D341Med (cell line): ENCODE measurements at regions not wholly inside any gene's neighbourhood (a gene's known extent, or its start where the extent isn't known, plus 50 kb on each side); places are given as distances from the start of the nearest gene placed in this dataset.
A peak's percentile ranks its signal among the peaks of the same experiment; 100 is the strongest.
"Not testable (repeated sequence)": the region's sequence is repeated elsewhere in the genome, so short reads cannot be mapped to it uniquely, and the experiment has no call there.

Experiments
- DNase-seq: peaks from one replicate; pipeline ENCODE4 v3.0.0; 2012; ENCODE audit warnings: low spot score

- DNase-seq: no peak
Measured at GRCh38 chr4:34323549-34324320, 1920.6 kb downstream of the ARAP2 start.

- DNase-seq: no peak
Measured at GRCh38 chr4:34328939-34329338, 1915.4 kb downstream of the ARAP2 start.

- DNase-seq: not testable (repeated sequence)
Measured at GRCh38 chr4:34335156-34335555, 1909.2 kb downstream of the ARAP2 start.

GRCh38 chr4:34335556-34335955, 1908.8 kb downstream of the ARAP2 start:
- not testable (repeated sequence) for DNase-seq

GRCh38 chr4:34362654-34363053, 1881.7 kb downstream of the ARAP2 start:
- DNase-seq: no peak

GRCh38 chr4:34363842-34364241, 1880.5 kb downstream of the ARAP2 start:
- DNase-seq: no peak

- no peak for DNase-seq
Measured at GRCh38 chr4:34365946-34366345, 1878.4 kb downstream of the ARAP2 start.

GRCh38 chr4:34371676-34372075, 1872.6 kb downstream of the ARAP2 start:
- DNase-seq: no peak

- no peak for DNase-seq
Measured at GRCh38 chr4:34372815-34373214, 1871.5 kb downstream of the ARAP2 start.

- no peak for DNase-seq
Measured at GRCh38 chr4:34373456-34373855, 1870.9 kb downstream of the ARAP2 start.

GRCh38 chr4:34412233-34412632, 1832.1 kb downstream of the ARAP2 start:
- no peak for DNase-seq

GRCh38 chr4:34412911-34413310, 1831.4 kb downstream of the ARAP2 start:
- DNase-seq: no peak

GRCh38 chr4:34417160-34417559, 1827.2 kb downstream of the ARAP2 start:
- DNase-seq: no peak

GRCh38 chr4:34419871-34420270, 1824.4 kb downstream of the ARAP2 start:
- no peak for DNase-seq

- no peak for DNase-seq
Measured at GRCh38 chr4:34422472-34423175, 1821.7 kb downstream of the ARAP2 start.

- no peak for DNase-seq
Measured at GRCh38 chr4:34432706-34433105, 1811.6 kb downstream of the ARAP2 start.

GRCh38 chr4:34434377-34434776, 1809.9 kb downstream of the ARAP2 start:
- DNase-seq: not testable (repeated sequence)

- peak; percentile 53 for DNase-seq
Measured at GRCh38 chr4:34464196-34464595, 1780.1 kb downstream of the ARAP2 start.

- no peak for DNase-seq
Measured at GRCh38 chr4:34466411-34466810, 1777.9 kb downstream of the ARAP2 start.

GRCh38 chr4:34469516-34469915, 1774.8 kb downstream of the ARAP2 start:
- DNase-seq: peak; percentile 30

- no peak for DNase-seq
Measured at GRCh38 chr4:34485252-34485651, 1759.1 kb downstream of the ARAP2 start.

- no peak for DNase-seq
Measured at GRCh38 chr4:34486461-34487363, 1757.6 kb downstream of the ARAP2 start.
